B cell (primary cell): ENCODE measurements at regions not wholly inside any gene's neighbourhood (a gene's known extent, or its start where the extent isn't known, plus 50 kb on each side); places are given as distances from the start of the nearest gene placed in this dataset.

Source experiments
- ATAC-seq: fragments of 200-7000 bp; cut with Tn5 transposase; one replicate; pipeline ENCODE4 v1.10.0; 2021; ENCODE audit warnings: low read depth, mild to moderate bottlenecking, moderate number of reproducible peaks, moderate library complexity
- CTCF ChIA-PET: fragments of 350-600 bp; sonication (Branson Sonifier 250); formaldehyde crosslinking; loops from one replicate; lab custom pipeline; 2021; ENCODE audit warnings: antibody characterized with exemption, inconsistent platforms; lab: Charles Lee
- POLR2A ChIA-PET: fragments of 350-600 bp; sonication (Branson Sonifier 250); formaldehyde crosslinking; loops from one replicate; lab custom pipeline; 2021; ENCODE audit warnings: antibody characterized with exemption; lab: Charles Lee
- DNase-seq: peaks from one replicate; pipeline ENCODE4 v3.0.0; 2013
- H2AFZ ChIP-seq: 2 replicates; pipeline ENCODE4 v1.6.1; 2012; ENCODE audit warnings: mild to moderate bottlenecking, low read depth, low read length; ENCODE audit not compliant: insufficient read depth, poor library complexity, severe bottlenecking
- H3K27ac ChIP-seq, 2 donors: 1 replicate in 1 of 2; 2 replicates in 1 of 2; pipeline ENCODE4 v1.5.1; 2012 to 2013; ENCODE audit warnings: low read length in 2 of 2, mild to moderate bottlenecking in 2 of 2, moderate library complexity in 1 of 2
- H3K27me3 ChIP-seq, 4 experiments: fragments of 200-600 bp in 1 of 4; sonication (generic) in 1 of 4; replicated peaks in 1 of 4; 1 replicate in 2 of 4; 2 replicates in 2 of 4; pipeline versions ENCODE4 v1.6.1 to v1.7.0; 2013 to 2016; ENCODE audit warnings: low read length in 3 of 4, mild to moderate bottlenecking in 2 of 4, mixed read lengths in 1 of 4, moderate library complexity in 1 of 4; ENCODE audit not compliant: insufficient read depth in 4 of 4, control insufficient read depth in 3 of 4; ENCODE audit errors: control extremely low read depth in 1 of 4
- H3K36me3 ChIP-seq, 2 experiments: replicated peaks in 1 of 2; 1 replicate in 1 of 2; 2 replicates in 1 of 2; pipeline versions ENCODE4 v1.6.1 to v1.7.1; 2013; ENCODE audit warnings: low read length in 1 of 2; ENCODE audit not compliant: insufficient read depth in 2 of 2, control insufficient read depth in 1 of 2; ENCODE audit errors: control extremely low read depth in 1 of 2, extremely low read depth in 1 of 2
- H3K4me1 ChIP-seq, 2 donors: fragments of 200-600 bp in 1 of 2; sonication (generic) in 1 of 2; 1 replicate in 1 of 2; 2 replicates in 1 of 2; pipeline versions ENCODE4 v1.5.1 to v1.6.1; 2013 to 2017; ENCODE audit warnings: low read length in 2 of 2; ENCODE audit not compliant: control insufficient read depth in 2 of 2, insufficient read depth in 2 of 2
- H3K4me2 ChIP-seq: replicated peaks from 2 replicates; pipeline ENCODE3; 2012; ENCODE audit warnings: mild to moderate bottlenecking, low read depth, low read length; ENCODE audit not compliant: poor library complexity, severe bottlenecking
- H3K4me3 ChIP-seq, 5 experiments: fragments of 200-600 bp in 1 of 5; sonication (generic) in 1 of 5; 1 replicate in 3 of 5; 2 replicates in 2 of 5; pipeline versions ENCODE4 v1.5.1 to v1.7.0; 2011 to 2016; ENCODE audit warnings: low read length in 4 of 5, mild to moderate bottlenecking in 4 of 5, low read depth in 2 of 5, control low read depth in 1 of 5, moderate library complexity in 1 of 5; ENCODE audit not compliant: insufficient read depth in 1 of 5; ENCODE audit errors: control extremely low read depth in 1 of 5, extremely low read depth in 1 of 5
- H3K79me2 ChIP-seq: fragments of 200-600 bp; sonication (generic); one replicate; pipeline ENCODE4 v1.6.0; 2016; ENCODE audit warnings: low read length; ENCODE audit not compliant: control insufficient read depth, insufficient read depth
- H3K9ac ChIP-seq: fragments of 200-600 bp; sonication (generic); 2 replicates; pipeline ENCODE4 v1.6.1; 2017; ENCODE audit warnings: mild to moderate bottlenecking, low read length, moderate library complexity
- H3K9me3 ChIP-seq, 3 donors: one replicate each; pipeline versions ENCODE4 v1.6.1 to v1.7.1; 2013; ENCODE audit warnings: low read length in 2 of 3; ENCODE audit not compliant: control insufficient read depth in 2 of 3, insufficient read depth in 1 of 3; ENCODE audit errors: control extremely low read depth in 1 of 3
- H4K20me1 ChIP-seq: 2 replicates; pipeline ENCODE4 v1.6.0; 2012; ENCODE audit warnings: mild to moderate bottlenecking, low read length; ENCODE audit not compliant: insufficient read depth, control insufficient read depth, poor library complexity, severe bottlenecking
- H3K27ac Mint-ChIP-seq: one replicate; pipeline ENCODE4 v1.8.0; 2021; ENCODE audit warnings: mixed read lengths
- H3K27me3 Mint-ChIP-seq: one replicate; pipeline ENCODE4 v1.8.0; 2021; ENCODE audit warnings: mixed read lengths
- H3K4me1 Mint-ChIP-seq: one replicate; pipeline ENCODE4 v1.8.0; 2021; ENCODE audit warnings: mixed read lengths
- H3K4me3 Mint-ChIP-seq: one replicate; pipeline ENCODE4 v1.8.0; 2021; ENCODE audit warnings: mixed read lengths
- H3K9me3 Mint-ChIP-seq: one replicate; pipeline ENCODE4 v1.8.0; 2022; ENCODE audit warnings: mixed read lengths; ENCODE audit not compliant: insufficient read depth
- EZH2 ChIP-seq: IDR thresholded peaks from 2 replicates; pipeline ENCODE4 v1.6.1; 2012; ENCODE audit warnings: borderline replicate concordance, low read depth, mild to moderate bottlenecking, moderate library complexity, low read length; ENCODE audit not compliant: insufficient read depth, poor library complexity, severe bottlenecking
- WGBS: methylation state at CpG from one replicate; pipeline ENCODE4 v1.1.5; 2013; ENCODE audit warnings: missing lambda C conversion rate; ENCODE audit not compliant: insufficient coverage; 5-methylcytosine and 5-hydroxymethylcytosine counted together
- intact Hi-C: fragments of 100-400 bp; cut with micrococcal nuclease; formaldehyde crosslinking; loops from one replicate; pipeline ENCODE4 v1.10.0; 2022
- TF ChIP-seq, protein P1 (sequence below): fragments of 200-600 bp; IDR thresholded peaks from one replicate; pipeline ENCODE4 v1.8.0; 2022; ENCODE audit warnings: antibody characterized with exemption, mild to moderate bottlenecking

GRCh38 chr2:45267062-45267792, 258.0 kb upstream of the SIX2 start:
- Histone ChIP-seq H2AFZ (no peak overlapping the region), H3K4me2 (no peak overlapping the region), H3K27ac (no peak overlapping the region), H3K79me2 (no peaks in the 10 kb centered on the region), H3K9ac (no peak overlapping the region), H3K36me3 (no peaks in the 10 kb centered on the region), H3K4me1 (peaks cover 0 to 6% of the 10 kb centered on the region in 2 donors), H3K4me3 (no peak overlapping the region), H4K20me1 (no peaks in the 10 kb centered on the region), H3K9me3 (no peaks in the 10 kb centered on the region), H3K27me3 (peaks cover 0 to 3% (median 0%) of the 10 kb centered on the region in 4 experiments)
- no peaks in the 10 kb centered on the region for H3K9me3 Mint-ChIP-seq
- 94% methylated on average over 8 of the region's 10 CpGs for WGBS
- no peak overlapping the region for H3K4me3 Mint-ChIP-seq
- intact Hi-C loops: no loop called here
- ChIA-PET POLR2A (no interaction called here), CTCF (no interaction called here)
- TF ChIP-seq, protein P1, sequence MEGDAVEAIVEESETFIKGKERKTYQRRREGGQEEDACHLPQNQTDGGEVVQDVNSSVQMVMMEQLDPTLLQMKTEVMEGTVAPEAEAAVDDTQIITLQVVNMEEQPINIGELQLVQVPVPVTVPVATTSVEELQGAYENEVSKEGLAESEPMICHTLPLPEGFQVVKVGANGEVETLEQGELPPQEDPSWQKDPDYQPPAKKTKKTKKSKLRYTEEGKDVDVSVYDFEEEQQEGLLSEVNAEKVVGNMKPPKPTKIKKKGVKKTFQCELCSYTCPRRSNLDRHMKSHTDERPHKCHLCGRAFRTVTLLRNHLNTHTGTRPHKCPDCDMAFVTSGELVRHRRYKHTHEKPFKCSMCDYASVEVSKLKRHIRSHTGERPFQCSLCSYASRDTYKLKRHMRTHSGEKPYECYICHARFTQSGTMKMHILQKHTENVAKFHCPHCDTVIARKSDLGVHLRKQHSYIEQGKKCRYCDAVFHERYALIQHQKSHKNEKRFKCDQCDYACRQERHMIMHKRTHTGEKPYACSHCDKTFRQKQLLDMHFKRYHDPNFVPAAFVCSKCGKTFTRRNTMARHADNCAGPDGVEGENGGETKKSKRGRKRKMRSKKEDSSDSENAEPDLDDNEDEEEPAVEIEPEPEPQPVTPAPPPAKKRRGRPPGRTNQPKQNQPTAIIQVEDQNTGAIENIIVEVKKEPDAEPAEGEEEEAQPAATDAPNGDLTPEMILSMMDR: no peak
- TF ChIP-seq EZH2: no peak
- H3K27ac Mint-ChIP-seq: no peak overlapping the region
- ATAC-seq (no peak), DNase-seq (no peak)
- H3K27me3 Mint-ChIP-seq: peaks cover 44% of the 10 kb centered on the region
- H3K4me1 Mint-ChIP-seq: peaks cover 5% of the 10 kb centered on the region

- H3K27me3 Mint-ChIP-seq: peaks cover 48% of the 10 kb centered on the region
- no peaks in the 10 kb centered on the region for H3K9me3 ChIP-seq
- peaks cover 0 to 4% (median 0%) of the 10 kb centered on the region in 4 experiments for H3K27me3 ChIP-seq
- ChIA-PET POLR2A (no interaction called here), CTCF (no interaction called here)
- no peak overlapping the region for H3K4me2 ChIP-seq
- WGBS: no CpG with 5 or more reads among the region's 4 CpGs
- no peak overlapping the region for H3K4me3 Mint-ChIP-seq
- no peak for TF ChIP-seq EZH2
- TF ChIP-seq, protein P1: no peak
- no peak for ATAC-seq
- H3K4me3 ChIP-seq: no peak overlapping the region
- no peak overlapping the region for H3K27ac Mint-ChIP-seq
- intact Hi-C loops: no loop called here
- H3K36me3 ChIP-seq: no peaks in the 10 kb centered on the region
- peaks cover 5% of the 10 kb centered on the region for H3K4me1 Mint-ChIP-seq
- H4K20me1 ChIP-seq: no peaks in the 10 kb centered on the region
- no peaks in the 10 kb centered on the region for H3K79me2 ChIP-seq
- DNase-seq: no peak
- H3K9me3 Mint-ChIP-seq: no peaks in the 10 kb centered on the region
- no peak overlapping the region for H3K9ac ChIP-seq
- H2AFZ ChIP-seq: no peak overlapping the region
- H3K4me1 ChIP-seq: peaks cover 0 to 6% of the 10 kb centered on the region in 2 donors
- no peak overlapping the region for H3K27ac ChIP-seq
Observed at GRCh38 chr2:45265336-45265735, 256.1 kb upstream of the SIX2 start.
